ENCODE measurements at regions not wholly inside any gene's neighbourhood (a gene's known extent, or its start where the extent isn't known, plus 50 kb on each side); places are given as distances from the start of the nearest gene placed in this dataset.

DNA sequence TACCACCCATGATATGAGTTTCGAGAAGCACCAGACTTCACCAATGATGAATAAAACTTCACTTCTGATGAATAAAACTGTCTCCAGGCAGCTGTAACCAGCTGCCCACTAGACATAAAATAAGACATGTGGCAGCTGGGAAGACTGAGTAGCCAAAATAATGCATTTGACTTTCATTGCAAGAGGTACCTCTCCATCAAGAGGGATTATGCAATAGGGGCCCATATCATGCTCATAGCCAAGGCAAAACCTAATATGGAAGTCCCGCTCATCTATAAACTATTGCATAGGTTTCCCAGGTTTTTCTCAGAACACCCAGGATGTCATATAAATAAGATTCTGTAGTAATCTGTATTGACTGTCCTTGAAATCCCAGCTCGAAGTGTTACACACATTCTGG lies 155.5 kb downstream of the SIM1 start:
- H3K36me3 ChIP-seq = no peaks in the 10 kb centered on the region
- no peak overlapping the region for H3K4me3 ChIP-seq
- no peaks in the 10 kb centered on the region for H3K27me3 ChIP-seq
- H3K4me1 ChIP-seq = no peaks in the 10 kb centered on the region
- no peak overlapping the region for H3K27ac ChIP-seq
- DNase-seq (ENCODE audit: low spot score in 2 of 2) = no peak
- no peaks in the 10 kb centered on the region for H3K9me3 ChIP-seq
- 86 to 95% methylated on average over 3 of the region's 3 CpGs for WGBS, 2 donors
- TF ChIP-seq EP300 (IDR thresholded peaks at IDR 0.05) (no peak), CTCF (IDR thresholded peaks at IDR 0.05) (no peak), POLR2A (IDR thresholded peaks at IDR 0.05) (no peak)

DNA sequence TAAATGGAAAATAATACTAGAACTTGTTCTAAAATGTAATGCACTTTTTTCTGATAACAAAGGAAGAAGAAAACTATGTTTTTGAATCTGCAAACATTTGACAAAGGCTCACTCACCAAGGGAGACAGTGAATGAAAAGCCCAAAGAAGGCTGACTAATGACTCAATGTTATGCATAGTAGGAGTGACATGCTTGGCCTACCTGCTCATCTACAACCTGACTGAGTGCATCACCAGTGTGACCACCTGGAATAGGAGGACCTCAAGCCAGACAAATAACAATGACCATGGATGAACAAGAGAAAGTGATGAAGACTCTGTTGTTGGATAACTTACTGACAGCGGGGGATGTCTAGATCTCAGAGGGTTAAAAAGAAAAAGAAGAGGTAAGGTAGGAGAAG lies 157.2 kb downstream of the SIM1 start:
- TF ChIP-seq EP300 (IDR thresholded peaks at IDR 0.05) (no peak), POLR2A (IDR thresholded peaks at IDR 0.05) (no peak), CTCF (IDR thresholded peaks at IDR 0.05) (no peak)
- Histone ChIP-seq H3K4me3 (no peak overlapping the region), H3K36me3 (no peaks in the 10 kb centered on the region), H3K27ac (no peak overlapping the region), H3K9me3 (no peaks in the 10 kb centered on the region), H3K27me3 (no peaks in the 10 kb centered on the region), H3K4me1 (no peaks in the 10 kb centered on the region)
- DNase-seq (ENCODE audit: low spot score in 2 of 2) = no peak
- WGBS, 2 donors = 94 to 100% methylated on average over 1 of the region's 1 CpG

GRCh38 chr6:100305209-100305869 lies 159.4 kb downstream of the SIM1 start:
- Histone ChIP-seq H3K27ac (no peak overlapping the region), H3K9me3 (no peaks in the 10 kb centered on the region), H3K27me3 (no peaks in the 10 kb centered on the region), H3K36me3 (no peaks in the 10 kb centered on the region), H3K4me3 (no peak overlapping the region), H3K4me1 (no peaks in the 10 kb centered on the region)
- no peak for DNase-seq (ENCODE audit: low spot score in 2 of 2)
- 59 to 61% methylated on average over 2 of the region's 2 CpGs for WGBS, 2 donors
- no peak for TF ChIP-seq EP300 (IDR thresholded peaks at IDR 0.05)
- no peak for TF ChIP-seq POLR2A (IDR thresholded peaks at IDR 0.05)
- TF ChIP-seq CTCF (IDR thresholded peaks at IDR 0.05) = no peak

GRCh38 chr6:100304575-100304974 lies 160.1 kb downstream of the SIM1 start:
- no peak overlapping the region for H3K27ac ChIP-seq
- WGBS, 2 donors = 5 to 8% methylated on average over 1 of the region's 1 CpG
- H3K4me3 ChIP-seq = no peak overlapping the region
- no peaks in the 10 kb centered on the region for H3K27me3 ChIP-seq
- no peak for DNase-seq (ENCODE audit: low spot score in 2 of 2)
- H3K9me3 ChIP-seq = no peaks in the 10 kb centered on the region
- H3K4me1 ChIP-seq = no peaks in the 10 kb centered on the region
- TF ChIP-seq EP300 (IDR thresholded peaks at IDR 0.05) (no peak), CTCF (IDR thresholded peaks at IDR 0.05) (no peak), POLR2A (IDR thresholded peaks at IDR 0.05) (no peak)
- H3K36me3 ChIP-seq = no peaks in the 10 kb centered on the region

DNA sequence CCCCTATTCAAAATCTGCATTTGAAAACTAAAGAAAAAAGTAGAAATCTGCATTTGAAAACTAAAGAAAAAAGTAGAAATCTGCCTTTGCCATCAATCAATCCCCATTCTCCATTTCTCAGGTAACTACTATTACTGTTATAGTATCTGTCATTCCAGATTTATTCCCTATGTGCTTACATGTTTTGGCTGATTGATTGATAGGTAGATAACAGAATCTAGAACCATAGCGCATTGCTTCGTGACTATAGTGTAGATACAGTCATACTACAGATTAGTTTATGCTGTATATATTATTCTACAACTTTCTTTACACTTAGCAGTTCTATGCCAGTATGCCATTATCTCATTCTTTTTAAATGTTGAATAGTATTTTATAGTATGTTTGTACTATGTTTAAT lies 163.0 kb downstream of the SIM1 start:
- TF ChIP-seq EP300 (IDR thresholded peaks at IDR 0.05) (no peak), CTCF (IDR thresholded peaks at IDR 0.05) (no peak), POLR2A (IDR thresholded peaks at IDR 0.05) (no peak)
- Histone ChIP-seq H3K27me3 (no peaks in the 10 kb centered on the region), H3K36me3 (no peaks in the 10 kb centered on the region), H3K4me3 (no peak overlapping the region), H3K27ac (no peak overlapping the region), H3K4me1 (no peaks in the 10 kb centered on the region), H3K9me3 (no peaks in the 10 kb centered on the region)
- WGBS, 2 donors = 66 to 99% methylated on average over 2 of the region's 2 CpGs
- DNase-seq (ENCODE audit: low spot score in 2 of 2) = no peak

Measured in tibial nerve (tissue), 4 donors.